GM23248 (cell line): ENCODE measurements at regions not wholly inside any gene's neighbourhood (a gene's known extent, or its start where the extent isn't known, plus 50 kb on each side); places are given as distances from the start of the nearest gene placed in this dataset.

Experiments used
- DNase-seq: peaks from one replicate; pipeline ENCODE4 v3.0.0-alpha.2; 2015
- H2AFZ ChIP-seq: fragments of 200-600 bp; sonication (generic); 2 replicates; pipeline ENCODE4 v1.6.1; 2016; ENCODE audit warnings: antibody characterized with exemption
- H3F3A ChIP-seq: fragments of 200-600 bp; sonication (generic); 2 replicates; pipeline ENCODE4 v1.6.1; 2016; ENCODE audit warnings: mild to moderate bottlenecking, antibody characterized with exemption, mixed run types; ENCODE audit not compliant: insufficient read depth
- H3K27ac ChIP-seq: fragments of 200-600 bp; sonication (generic); 2 replicates; pipeline ENCODE4 v1.5.1; 2016; ENCODE audit warnings: mild to moderate bottlenecking
- H3K27me3 ChIP-seq: fragments of 200-600 bp; sonication (generic); replicated peaks from 2 replicates; pipeline ENCODE4 v1.6.1; 2016; ENCODE audit warnings: mild to moderate bottlenecking; ENCODE audit not compliant: insufficient read depth
- H3K36me3 ChIP-seq: fragments of 200-600 bp; sonication (generic); 2 replicates; pipeline ENCODE4 v1.6.1; 2016; ENCODE audit warnings: low read depth, mild to moderate bottlenecking
- H3K4me1 ChIP-seq: fragments of 200-600 bp; sonication (generic); 2 replicates; pipeline ENCODE4 v1.6.1; 2016; ENCODE audit warnings: mild to moderate bottlenecking; ENCODE audit not compliant: insufficient read depth
- H3K4me2 ChIP-seq: fragments of 200-600 bp; sonication (generic); one replicate; pipeline ENCODE4 v1.6.1; 2016; ENCODE audit warnings: mild to moderate bottlenecking; ENCODE audit not compliant: unreplicated experiment
- H3K4me3 ChIP-seq: fragments of 200-600 bp; sonication (generic); 2 replicates; pipeline ENCODE4 v1.5.1; 2016; ENCODE audit warnings: mild to moderate bottlenecking
- H3K79me2 ChIP-seq: fragments of 200-600 bp; sonication (generic); 2 replicates; pipeline ENCODE4 v1.6.1; 2016; ENCODE audit warnings: mild to moderate bottlenecking; ENCODE audit not compliant: insufficient read depth
- H3K9ac ChIP-seq: fragments of 200-600 bp; sonication (generic); 2 replicates; pipeline ENCODE4 v1.6.1; 2016; ENCODE audit warnings: mild to moderate bottlenecking
- H3K9me2 ChIP-seq: fragments of 200-600 bp; sonication (generic); 2 replicates; pipeline ENCODE4 v1.6.1; 2016; ENCODE audit warnings: mixed run types, mild to moderate bottlenecking, moderate library complexity; ENCODE audit not compliant: insufficient read depth
- H3K9me3 ChIP-seq: fragments of 200-600 bp; sonication (generic); one replicate; pipeline ENCODE4 v1.6.1; 2017; ENCODE audit warnings: low read depth
- H4K20me1 ChIP-seq: fragments of 200-600 bp; sonication (generic); 2 replicates; pipeline ENCODE4 v1.6.0; 2016; ENCODE audit not compliant: insufficient read depth
- EZH2 ChIP-seq: fragments of 200-600 bp; sonication (generic); IDR thresholded peaks from 2 replicates; pipeline ENCODE4 v1.6.1; 2018; ENCODE audit warnings: antibody characterized with exemption, mild to moderate bottlenecking; ENCODE audit not compliant: insufficient read depth, poor library complexity, severe bottlenecking
- EZH2phosphoT487 ChIP-seq: fragments of 200-600 bp; sonication (generic); IDR thresholded peaks from 2 replicates; pipeline ENCODE4 v1.6.1; 2018; ENCODE audit warnings: antibody characterized with exemption, moderate library complexity, mild to moderate bottlenecking, low read depth; ENCODE audit not compliant: insufficient read depth
- WGBS, 2 experiments: methylation state at CpG; one replicate each; pipeline ENCODE4 v1.1.6; 2015 to 2017; ENCODE audit warnings: low lambda C conversion rate in 2 of 2, low coverage in 1 of 2; ENCODE audit errors: missing lambda C conversion rate in 2 of 2; 5-methylcytosine and 5-hydroxymethylcytosine counted together
- in situ Hi-C: fragments of 300-500 bp; cut with MboI; formaldehyde crosslinking; loops from 2 replicates; pipeline ENCODE4 v1.15.0; 2020

DNA sequence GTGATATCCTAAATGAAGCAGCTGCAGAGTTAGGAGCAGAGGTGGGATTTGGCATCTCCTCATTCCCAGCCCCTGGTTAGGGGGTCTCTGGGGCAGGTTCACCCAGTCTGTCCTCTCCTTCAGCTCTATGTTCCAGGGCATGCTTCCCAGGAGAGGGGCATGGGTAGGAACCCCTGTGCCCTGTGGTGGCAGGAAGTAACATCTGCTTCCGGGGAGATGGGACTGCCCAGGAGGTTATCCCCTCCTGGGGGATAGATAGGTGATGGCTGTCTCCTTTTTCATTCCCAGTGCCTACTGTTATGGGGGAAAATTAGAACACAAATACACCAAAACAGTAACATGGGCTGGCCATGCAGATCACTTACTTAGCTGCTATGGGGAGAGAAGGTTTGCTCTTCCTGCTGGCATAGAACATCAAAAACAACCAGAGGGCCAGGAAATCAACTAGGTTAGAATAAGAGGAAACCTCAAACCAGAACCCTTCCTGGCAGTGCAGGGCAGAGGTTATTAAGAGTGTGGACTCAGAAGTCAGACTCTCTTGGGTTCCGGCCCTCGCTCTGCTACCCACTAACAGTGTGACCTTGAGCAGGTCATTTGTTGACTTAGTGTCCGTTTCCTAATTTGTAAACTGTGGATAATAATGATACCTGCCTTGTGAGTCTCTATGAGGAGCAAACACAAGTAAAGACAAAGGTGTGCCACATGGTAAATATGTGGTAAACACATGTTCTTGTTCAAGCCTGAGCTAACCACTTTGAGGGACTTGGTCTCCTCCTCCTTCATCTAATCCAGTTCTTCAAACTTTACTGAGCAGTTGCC lies 157.8 kb upstream of the JUN start:
- in situ Hi-C loops, result no loop called here
- no peak overlapping the region for H3K9ac ChIP-seq
- no peaks in the 10 kb centered on the region for H3K9me2 ChIP-seq
- H3K4me3 ChIP-seq, result no peak overlapping the region
- no peaks in the 10 kb centered on the region for H3K36me3 ChIP-seq
- H4K20me1 ChIP-seq, result no peaks in the 10 kb centered on the region
- WGBS, 2 experiments, result 83 to 89% methylated on average over 4 of the region's 4 CpGs
- TF ChIP-seq EZH2phosphoT487, result no peak
- no peak for TF ChIP-seq EZH2
- H3K27ac ChIP-seq, result no peak overlapping the region
- H3K9me3 ChIP-seq, result no peaks in the 10 kb centered on the region
- no peaks in the 10 kb centered on the region for H3F3A ChIP-seq
- H3K79me2 ChIP-seq, result no peaks in the 10 kb centered on the region
- DNase-seq, result no peak
- no peak overlapping the region for H2AFZ ChIP-seq
- H3K27me3 ChIP-seq, result no peaks in the 10 kb centered on the region
- H3K4me2 ChIP-seq, result no peak overlapping the region
- no peaks in the 10 kb centered on the region for H3K4me1 ChIP-seq

DNA sequence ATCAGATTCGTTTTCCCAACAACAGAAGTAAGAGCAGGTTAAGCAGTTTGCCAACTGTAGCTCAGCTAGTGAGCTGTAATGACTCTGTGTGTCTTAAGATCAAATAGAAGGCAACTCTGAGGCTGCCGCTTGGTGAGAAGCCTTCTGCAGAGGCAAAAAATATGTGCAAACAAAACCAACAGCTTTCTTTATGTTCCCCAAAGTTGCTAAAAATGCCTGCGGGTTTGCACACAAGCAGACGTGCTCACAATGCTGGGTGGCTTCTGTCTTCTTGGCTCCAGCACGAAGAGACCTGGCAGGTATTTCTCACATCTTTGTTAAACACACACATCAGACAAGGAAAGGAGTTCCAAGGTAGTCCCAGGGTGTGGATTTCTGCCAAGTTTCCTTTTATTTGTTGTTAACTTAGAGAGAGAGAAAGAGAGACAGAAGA lies 158.9 kb upstream of the JUN start:
- Histone ChIP-seq H2AFZ (no peak overlapping the region), H3K4me2 (no peak overlapping the region), H3K79me2 (no peaks in the 10 kb centered on the region), H3F3A (no peaks in the 10 kb centered on the region), H3K27ac (no peak overlapping the region), H3K4me3 (no peak overlapping the region), H3K4me1 (no peaks in the 10 kb centered on the region), H3K9me2 (no peaks in the 10 kb centered on the region), H3K9ac (no peak overlapping the region), H3K36me3 (no peaks in the 10 kb centered on the region), H4K20me1 (no peaks in the 10 kb centered on the region), H3K9me3 (no peaks in the 10 kb centered on the region), H3K27me3 (no peaks in the 10 kb centered on the region)
- DNase-seq, result no peak
- in situ Hi-C loops, result no loop called here
- TF ChIP-seq EZH2phosphoT487, result no peak
- TF ChIP-seq EZH2, result no peak
- 87 to 91% methylated on average over 5 of the region's 5 CpGs for WGBS, 2 experiments

DNA sequence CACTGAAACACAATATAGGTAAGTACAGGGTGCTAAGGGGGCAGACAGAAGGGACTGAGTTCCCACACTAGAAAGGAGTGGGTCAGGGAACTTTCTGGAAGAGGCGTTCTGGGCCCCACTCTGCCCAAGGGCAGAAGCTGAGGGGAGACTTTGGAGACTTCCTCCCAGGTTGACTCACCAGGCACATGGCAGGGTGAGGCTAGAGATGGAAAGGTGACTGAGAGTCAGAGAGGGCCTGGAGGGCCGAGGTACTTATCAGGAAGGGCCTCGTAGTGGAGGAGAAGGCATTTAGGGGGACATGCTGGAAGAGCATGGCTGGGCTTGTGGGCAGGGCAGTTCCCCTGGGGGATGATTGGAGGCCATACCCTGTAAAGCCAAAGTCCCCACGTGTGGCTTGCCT lies 159.9 kb upstream of the JUN start:
- Histone ChIP-seq H2AFZ (no peak overlapping the region), H3K9me2 (no peaks in the 10 kb centered on the region), H3K27me3 (no peaks in the 10 kb centered on the region), H3F3A (no peaks in the 10 kb centered on the region), H4K20me1 (no peaks in the 10 kb centered on the region), H3K36me3 (no peaks in the 10 kb centered on the region), H3K4me2 (no peak overlapping the region), H3K9me3 (no peaks in the 10 kb centered on the region), H3K4me3 (no peak overlapping the region), H3K4me1 (no peaks in the 10 kb centered on the region), H3K9ac (no peak overlapping the region), H3K27ac (no peak overlapping the region), H3K79me2 (no peaks in the 10 kb centered on the region)
- in situ Hi-C loops, result no loop called here
- DNase-seq, result no peak
- 93 to 96% methylated on average over 4 of the region's 4 CpGs for WGBS, 2 experiments
- no peak for TF ChIP-seq EZH2phosphoT487
- no peak for TF ChIP-seq EZH2

DNA sequence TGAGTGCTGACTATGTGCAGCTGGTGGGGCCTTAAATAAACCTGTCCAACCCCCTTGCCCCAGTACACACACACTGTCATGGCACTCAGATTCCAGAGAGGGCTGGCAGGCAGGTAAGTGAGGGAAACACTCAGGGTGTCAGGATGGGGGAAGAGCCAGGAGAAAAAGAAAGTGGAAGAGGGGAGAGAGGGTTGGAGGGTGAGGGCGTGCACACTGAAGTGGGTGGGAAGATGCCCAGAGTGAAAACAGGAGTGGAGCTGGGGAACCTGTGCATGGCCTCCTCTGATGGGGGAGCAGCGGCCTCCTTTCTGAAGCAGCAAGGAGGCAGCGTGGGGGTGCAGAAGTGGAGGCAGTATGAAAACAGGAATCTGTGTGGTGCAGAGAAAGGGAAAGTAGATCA lies 160.6 kb upstream of the JUN start:
- WGBS, 2 experiments, result 97 to 100% methylated on average over 3 of the region's 3 CpGs
- in situ Hi-C loops, result no loop called here
- no peak overlapping the region for H3K4me3 ChIP-seq
- H3K27ac ChIP-seq, result no peak overlapping the region
- no peaks in the 10 kb centered on the region for H3K27me3 ChIP-seq
- H3K4me1 ChIP-seq, result no peaks in the 10 kb centered on the region
- no peak overlapping the region for H2AFZ ChIP-seq
- no peaks in the 10 kb centered on the region for H3F3A ChIP-seq
- H3K36me3 ChIP-seq, result no peaks in the 10 kb centered on the region
- no peak for TF ChIP-seq EZH2
- no peak for TF ChIP-seq EZH2phosphoT487
- no peaks in the 10 kb centered on the region for H4K20me1 ChIP-seq
- DNase-seq, result no peak
- no peaks in the 10 kb centered on the region for H3K9me3 ChIP-seq
- no peak overlapping the region for H3K4me2 ChIP-seq
- no peaks in the 10 kb centered on the region for H3K79me2 ChIP-seq
- no peak overlapping the region for H3K9ac ChIP-seq
- H3K9me2 ChIP-seq, result no peaks in the 10 kb centered on the region

DNA sequence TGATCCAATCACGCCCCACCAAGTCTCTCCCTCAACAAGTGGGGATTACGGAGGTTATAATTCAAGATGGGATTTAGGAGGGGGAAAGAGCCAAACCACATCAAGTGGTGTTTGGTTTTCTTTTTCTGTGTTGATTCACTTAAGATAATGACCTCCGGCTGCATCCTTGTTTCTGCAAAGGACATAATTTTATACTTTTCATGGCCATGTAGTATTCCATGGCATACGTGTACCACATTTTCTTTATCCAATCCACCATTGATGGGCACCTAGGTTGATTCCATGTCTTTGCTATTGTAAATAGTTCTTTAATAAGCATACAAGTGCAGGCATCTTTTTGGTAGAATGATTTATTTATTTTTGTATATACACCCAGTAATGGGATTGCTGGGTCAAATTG lies 162.5 kb upstream of the JUN start:
- no peaks in the 10 kb centered on the region for H3F3A ChIP-seq
- H3K79me2 ChIP-seq, result no peaks in the 10 kb centered on the region
- H3K36me3 ChIP-seq, result no peaks in the 10 kb centered on the region
- no peak for DNase-seq
- 92 to 97% methylated on average over 4 of the region's 4 CpGs for WGBS, 2 experiments
- no peak for TF ChIP-seq EZH2
- TF ChIP-seq EZH2phosphoT487, result no peak
- no peaks in the 10 kb centered on the region for H4K20me1 ChIP-seq
- no peak overlapping the region for H3K4me3 ChIP-seq
- no peaks in the 10 kb centered on the region for H3K9me3 ChIP-seq
- H2AFZ ChIP-seq, result no peak overlapping the region
- H3K4me1 ChIP-seq, result no peaks in the 10 kb centered on the region
- H3K9me2 ChIP-seq, result no peaks in the 10 kb centered on the region
- no peaks in the 10 kb centered on the region for H3K27me3 ChIP-seq
- no peak overlapping the region for H3K27ac ChIP-seq
- no peak overlapping the region for H3K9ac ChIP-seq
- in situ Hi-C loops, result no loop called here
- H3K4me2 ChIP-seq, result no peak overlapping the region
